ENCODE measurements at regions not wholly inside any gene's neighbourhood (a gene's known extent, or its start where the extent isn't known, plus 50 kb on each side); places are given as distances from the start of the nearest gene placed in this dataset.

GRCh38 chr14:53695692-53696214 is 260.9 kb downstream of the BMP4 start:
- TF ChIP-seq, protein P1, sequence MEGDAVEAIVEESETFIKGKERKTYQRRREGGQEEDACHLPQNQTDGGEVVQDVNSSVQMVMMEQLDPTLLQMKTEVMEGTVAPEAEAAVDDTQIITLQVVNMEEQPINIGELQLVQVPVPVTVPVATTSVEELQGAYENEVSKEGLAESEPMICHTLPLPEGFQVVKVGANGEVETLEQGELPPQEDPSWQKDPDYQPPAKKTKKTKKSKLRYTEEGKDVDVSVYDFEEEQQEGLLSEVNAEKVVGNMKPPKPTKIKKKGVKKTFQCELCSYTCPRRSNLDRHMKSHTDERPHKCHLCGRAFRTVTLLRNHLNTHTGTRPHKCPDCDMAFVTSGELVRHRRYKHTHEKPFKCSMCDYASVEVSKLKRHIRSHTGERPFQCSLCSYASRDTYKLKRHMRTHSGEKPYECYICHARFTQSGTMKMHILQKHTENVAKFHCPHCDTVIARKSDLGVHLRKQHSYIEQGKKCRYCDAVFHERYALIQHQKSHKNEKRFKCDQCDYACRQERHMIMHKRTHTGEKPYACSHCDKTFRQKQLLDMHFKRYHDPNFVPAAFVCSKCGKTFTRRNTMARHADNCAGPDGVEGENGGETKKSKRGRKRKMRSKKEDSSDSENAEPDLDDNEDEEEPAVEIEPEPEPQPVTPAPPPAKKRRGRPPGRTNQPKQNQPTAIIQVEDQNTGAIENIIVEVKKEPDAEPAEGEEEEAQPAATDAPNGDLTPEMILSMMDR (IDR thresholded peaks at IDR 0.05): no peak
- TF ChIP-seq POLR2A (IDR thresholded peaks at IDR 0.05): no peak
